HG02763 (cell line): ENCODE measurements at regions not wholly inside any gene's neighbourhood (a gene's known extent, or its start where the extent isn't known, plus 50 kb on each side); places are given as distances from the start of the nearest gene placed in this dataset.

Experiments used
- ATAC-seq: cut with Tn5 transposase; IDR thresholded peaks from one replicate; pipeline ENCODE4 v1.9.1; 2021; ENCODE audit warnings: mild to moderate bottlenecking, moderate library complexity; ENCODE audit not compliant: unreplicated experiment

- ATAC-seq: no peak
These were observed 281.6 kb upstream of the SULF2 start for GRCh38 chr20:48066851-48067250.

GRCh38 chr20:48066246-48066645 lies 281.0 kb upstream of the SULF2 start:
- no peak for ATAC-seq

DNA sequence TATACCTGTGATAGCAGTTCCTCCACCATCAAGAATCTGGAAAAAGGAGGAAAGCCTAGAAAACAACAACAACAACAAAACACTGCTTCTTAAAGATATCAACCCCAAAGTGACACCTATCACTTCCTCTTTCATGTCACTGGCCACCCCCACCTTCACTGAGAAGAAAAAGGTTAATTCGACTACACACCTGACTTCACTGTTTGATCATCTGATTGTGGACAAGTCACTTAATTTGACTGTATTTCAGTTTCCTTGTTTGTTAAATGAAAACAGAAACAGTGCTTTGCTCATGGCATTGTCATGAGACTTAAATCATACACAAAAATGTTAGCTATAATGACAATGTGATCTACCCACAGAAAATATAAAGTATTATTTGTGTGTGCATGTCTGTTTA lies 280.6 kb upstream of the SULF2 start:
- no peak for ATAC-seq

GRCh38 chr20:48064929-48065328 lies 279.6 kb upstream of the SULF2 start:
- no peak for ATAC-seq

- no peak for ATAC-seq
These were observed 275.8 kb upstream of the SULF2 start for GRCh38 chr20:48060841-48061720.

DNA sequence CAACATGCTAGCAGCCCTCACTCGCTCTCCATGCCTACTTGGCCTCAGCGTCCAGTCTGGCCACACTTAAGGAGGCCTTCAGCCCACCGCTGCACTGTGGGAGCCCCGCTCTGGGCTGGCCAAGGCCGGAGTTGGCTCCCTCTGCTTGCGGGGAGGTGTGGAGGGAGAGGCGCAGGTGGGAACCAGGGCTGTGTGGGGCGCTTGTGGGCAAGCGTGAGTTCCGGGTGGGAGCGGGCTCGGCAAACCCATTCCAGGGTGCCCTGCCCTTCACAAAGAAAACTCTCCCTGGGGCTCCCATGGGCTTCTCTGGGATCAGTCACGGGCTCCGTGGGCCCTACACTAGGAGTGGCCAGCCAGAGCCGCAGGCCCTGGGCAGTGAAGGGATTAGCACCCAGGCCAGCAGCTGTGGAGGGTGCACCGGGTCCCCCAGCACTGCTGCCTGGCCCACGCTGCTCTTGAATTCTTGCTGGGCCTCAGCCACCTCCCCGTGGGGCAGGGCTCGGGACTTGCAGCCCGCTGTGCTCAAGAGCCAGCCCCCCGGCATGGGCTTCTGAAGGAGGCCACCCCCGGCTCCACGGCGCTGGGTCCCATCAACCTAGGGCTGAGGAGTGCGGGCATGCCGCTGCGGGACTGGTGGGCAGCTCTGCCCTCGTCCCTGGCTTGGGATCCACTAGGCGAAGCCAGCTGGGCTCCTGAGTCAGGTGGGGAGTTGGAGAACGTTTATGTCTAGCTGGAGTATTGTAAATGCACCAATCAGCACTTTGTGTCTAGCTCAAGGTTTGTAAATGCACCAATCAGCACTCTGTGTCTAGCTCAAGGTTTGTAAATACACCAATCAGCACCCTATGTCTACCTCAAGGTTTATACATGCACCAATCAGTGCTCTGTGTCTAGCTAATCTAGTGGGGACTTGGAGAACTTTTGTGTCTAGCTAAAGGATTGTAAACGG lies 273.6 kb upstream of the SULF2 start:
- no peak for ATAC-seq

DNA sequence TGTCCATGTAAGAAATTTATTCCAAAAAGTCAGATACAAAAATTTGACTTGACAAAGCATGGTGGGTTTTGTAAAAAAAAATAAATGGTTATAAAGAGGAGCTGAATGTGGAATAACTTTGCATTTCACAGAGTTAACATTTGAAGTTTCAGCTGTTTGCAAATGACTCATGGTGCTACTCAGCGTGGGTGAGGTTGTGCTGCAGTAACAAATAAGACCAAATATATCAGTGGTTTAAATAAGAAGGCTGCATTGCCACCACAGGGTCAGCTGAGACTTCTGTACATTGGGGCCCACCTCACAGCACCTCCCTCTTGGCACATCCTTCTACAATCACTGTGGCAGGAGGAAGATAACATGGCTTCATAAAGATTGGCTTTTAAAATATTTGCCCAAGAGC lies 272.5 kb upstream of the SULF2 start:
- ATAC-seq: no peak

DNA sequence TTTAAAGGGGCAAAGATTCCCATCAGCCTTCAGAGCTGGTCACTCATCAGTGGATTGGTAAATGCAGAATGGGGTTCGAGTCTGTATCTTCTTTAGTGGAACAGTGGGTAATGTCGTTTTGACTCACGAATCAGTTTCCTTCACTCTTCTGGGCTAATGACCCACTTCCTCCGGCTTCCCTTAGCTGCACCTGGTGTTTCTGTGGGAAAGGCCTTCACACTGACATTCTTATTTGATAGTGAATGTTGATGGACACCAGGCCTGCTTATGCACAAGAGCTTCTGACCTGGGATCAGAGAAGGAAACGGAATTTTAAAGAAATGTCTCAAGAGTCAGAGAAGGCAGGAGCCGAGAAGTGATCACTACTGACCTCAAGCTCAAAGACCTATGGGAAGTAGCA lies 272.0 kb upstream of the SULF2 start:
- no peak for ATAC-seq

DNA sequence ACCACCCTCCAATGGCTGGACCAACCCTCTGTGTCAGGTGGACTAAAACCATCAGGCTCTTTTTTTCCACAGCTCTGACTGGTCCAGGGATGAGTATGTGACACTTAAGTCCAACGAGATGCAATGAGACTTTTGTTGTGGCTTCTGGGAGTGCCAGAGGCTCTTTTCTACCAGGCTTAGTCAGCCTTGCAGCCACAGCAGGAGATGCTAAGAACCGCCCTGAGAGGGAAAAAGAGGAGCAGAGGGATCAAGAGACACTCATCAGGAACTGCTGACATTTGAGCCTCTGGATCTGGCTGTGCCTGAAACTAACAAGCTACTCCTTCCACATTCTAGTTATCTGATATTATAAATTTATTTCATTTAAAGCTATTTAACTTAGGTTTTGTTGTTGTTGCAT lies 270.9 kb upstream of the SULF2 start:
- ATAC-seq: no peak

- no peak for ATAC-seq
These were observed 268.8 kb upstream of the SULF2 start for GRCh38 chr20:48054051-48054450.

- ATAC-seq: no peak
These were observed 267.2 kb upstream of the SULF2 start for GRCh38 chr20:48052475-48052835.

GRCh38 chr20:48051794-48052474 lies 266.7 kb upstream of the SULF2 start:
- no peak for ATAC-seq

DNA sequence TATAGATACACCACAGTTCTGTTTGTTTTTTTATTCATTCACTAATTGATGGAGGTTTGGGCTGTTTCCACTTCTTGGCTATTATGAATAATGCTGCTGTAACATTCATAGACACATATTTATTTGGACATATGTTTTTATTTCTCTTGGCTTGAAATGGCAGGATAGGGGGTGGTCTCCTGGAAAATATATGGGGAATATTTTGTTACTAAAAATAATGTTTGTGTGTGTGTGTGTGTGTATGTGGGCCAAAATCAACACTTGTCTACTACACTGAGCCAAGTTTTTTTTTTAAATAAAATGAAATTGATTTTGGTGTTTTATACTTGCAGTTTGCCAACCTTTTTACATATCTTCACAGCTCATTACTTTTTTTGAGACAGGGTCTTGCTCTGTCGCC lies 264.4 kb upstream of the SULF2 start:
- ATAC-seq: no peak

GRCh38 chr20:48049171-48049570 lies 263.9 kb upstream of the SULF2 start:
- no peak for ATAC-seq

- ATAC-seq: no peak
These were observed 262.2 kb upstream of the SULF2 start for GRCh38 chr20:48047447-48047846.

- ATAC-seq: no peak
These were observed 257.3 kb upstream of the SULF2 start for GRCh38 chr20:48042628-48043027.

DNA sequence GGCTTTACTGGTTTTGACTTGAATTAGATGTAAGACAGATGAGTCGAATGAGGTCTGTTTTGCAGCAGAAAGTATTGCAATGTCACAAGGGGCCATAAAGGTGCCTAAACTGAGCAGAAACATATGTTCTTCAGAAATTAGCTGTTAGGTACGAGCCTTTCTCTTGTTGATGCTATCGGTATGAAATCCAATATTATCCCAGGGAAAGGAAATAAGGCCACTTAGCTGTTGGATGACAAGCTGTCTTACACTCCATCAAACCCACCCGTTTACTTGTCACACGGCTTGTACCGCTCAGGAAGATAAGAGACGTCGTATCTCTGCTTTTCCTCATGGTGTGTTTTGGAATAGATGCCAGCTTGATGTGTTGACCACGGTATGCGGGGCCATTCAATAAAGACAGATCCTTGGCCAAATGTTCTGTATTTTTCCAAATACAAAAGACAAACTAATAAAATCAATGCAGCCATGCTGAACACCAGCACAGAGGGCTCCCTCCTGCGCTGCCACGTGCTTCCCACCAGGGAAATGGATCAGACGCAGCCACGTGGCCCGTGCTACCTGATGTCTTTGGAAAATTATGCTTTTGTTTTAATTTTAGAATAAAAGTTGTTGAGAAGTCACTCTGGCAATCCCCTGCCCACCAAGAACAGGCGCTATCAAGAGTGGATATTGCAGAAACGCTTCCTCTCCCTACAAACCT lies 255.9 kb upstream of the SULF2 start:
- ATAC-seq: no peak

GRCh38 chr20:48040491-48040890 lies 255.2 kb upstream of the SULF2 start:
- no peak for ATAC-seq

GRCh38 chr20:48040051-48040450 lies 254.8 kb upstream of the SULF2 start:
- ATAC-seq: no peak

DNA sequence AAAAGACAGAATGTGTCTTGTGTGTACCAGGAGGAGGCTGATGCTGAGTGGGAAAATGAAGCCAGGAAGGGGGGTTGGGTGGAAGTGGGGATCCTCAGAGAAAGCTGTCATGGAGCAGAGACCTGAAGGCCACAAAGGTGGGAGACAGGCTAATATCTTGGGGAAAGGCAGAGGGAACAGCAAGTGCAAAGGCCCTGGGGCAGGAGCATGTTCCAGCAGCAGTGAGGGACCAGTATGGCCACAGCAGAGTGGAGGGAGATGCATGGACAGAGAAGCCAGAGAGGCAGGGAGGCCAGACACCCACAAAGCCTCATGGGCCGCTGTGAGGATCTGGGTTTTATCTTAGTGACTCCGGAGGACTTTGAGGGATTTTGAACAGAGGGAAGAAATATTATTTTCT lies 254.2 kb upstream of the SULF2 start:
- ATAC-seq: no peak

- no peak for ATAC-seq
These were observed 253.4 kb upstream of the SULF2 start for GRCh38 chr20:48038713-48039112.
